Activated CD8-positive, alpha-beta T cell treated with anti-CD3 and anti-CD28 coated beads for 36 hours (primary cell): ENCODE measurements at regions not wholly inside any gene's neighbourhood (a gene's known extent, or its start where the extent isn't known, plus 50 kb on each side); places are given as distances from the start of the nearest gene placed in this dataset.

Experiments
- ATAC-seq: fragments of 200-7000 bp; cut with Tn5 transposase; one replicate; pipeline ENCODE4 v1.10.0; 2021; ENCODE audit warnings: mild to moderate bottlenecking, moderate library complexity
- CTCF ChIA-PET: fragments of 350-600 bp; sonication (Branson Sonifier 250); formaldehyde crosslinking; loops from one replicate; lab custom pipeline; 2021; ENCODE audit warnings: antibody characterized with exemption; lab: Charles Lee
- POLR2A ChIA-PET: fragments of 350-600 bp; sonication (Branson Sonifier 250); formaldehyde crosslinking; loops from one replicate; lab custom pipeline; 2021; ENCODE audit warnings: antibody characterized with exemption; lab: Charles Lee
- DNase-seq: peaks from one replicate; pipeline ENCODE4 v3.0.0-alpha.2; 2020
- H3K27ac Mint-ChIP-seq: one replicate; pipeline ENCODE4 v1.8.0; 2021; ENCODE audit warnings: mild to moderate bottlenecking, mixed read lengths
- H3K27me3 Mint-ChIP-seq: one replicate; pipeline ENCODE4 v1.8.0; 2021; ENCODE audit warnings: mixed read lengths
- H3K36me3 Mint-ChIP-seq: one replicate; pipeline ENCODE4 v1.8.0; 2021; ENCODE audit warnings: low read depth, mixed read lengths
- H3K4me1 Mint-ChIP-seq: one replicate; pipeline ENCODE4 v1.8.0; 2021; ENCODE audit warnings: low read depth, mixed read lengths
- H3K4me3 Mint-ChIP-seq: one replicate; pipeline ENCODE4 v1.8.0; 2021; ENCODE audit warnings: mild to moderate bottlenecking, moderate library complexity, mixed read lengths
- H3K9me3 Mint-ChIP-seq: one replicate; pipeline ENCODE4 v1.8.0; 2021; ENCODE audit warnings: mixed read lengths
- CTCF ChIP-seq: fragments of 200-600 bp; IDR thresholded peaks from one replicate; pipeline ENCODE4 v1.8.0; 2022; ENCODE audit warnings: antibody characterized with exemption, mild to moderate bottlenecking
- intact Hi-C: fragments of 100-400 bp; cut with micrococcal nuclease; formaldehyde crosslinking; loops from one replicate; pipeline ENCODE4 v1.10.0; 2022

- H3K36me3 Mint-ChIP-seq = no peaks in the 10 kb centered on the region
- H3K27me3 Mint-ChIP-seq = peaks cover 5% of the 10 kb centered on the region
- H3K27ac Mint-ChIP-seq = no peak overlapping the region
- no peak for TF ChIP-seq CTCF
- no peaks in the 10 kb centered on the region for H3K9me3 Mint-ChIP-seq
- H3K4me1 Mint-ChIP-seq = no peaks in the 10 kb centered on the region
- intact Hi-C loops = no loop called here
- DNase-seq = no peak
- ChIA-PET CTCF (interaction anchor here (1.4 kb wide), 1 partner anchor 10 kb away, joined by 3 read pairs; no protein-coding TSS in a partner anchor), POLR2A (no interaction called here)
- no peak overlapping the region for H3K4me3 Mint-ChIP-seq
- ATAC-seq = no peak
Measured at GRCh38 chr14:35979531-35979930, 153.4 kb downstream of the BRMS1L start.

- Mint-ChIP-seq H3K9me3 (no peaks in the 10 kb centered on the region), H3K4me1 (no peaks in the 10 kb centered on the region), H3K36me3 (no peaks in the 10 kb centered on the region), H3K4me3 (no peak overlapping the region), H3K27ac (no peak overlapping the region), H3K27me3 (peaks cover 5% of the 10 kb centered on the region)
- ATAC-seq (no peak), DNase-seq (no peak)
- ChIA-PET CTCF (no interaction called here), POLR2A (no interaction called here)
- no peak for TF ChIP-seq CTCF
- intact Hi-C loops = no loop called here
Measured at GRCh38 chr14:35978561-35978960, 152.4 kb downstream of the BRMS1L start.

- DNase-seq = no peak
- Mint-ChIP-seq H3K36me3 (no peaks in the 10 kb centered on the region), H3K27ac (no peak overlapping the region), H3K4me1 (no peaks in the 10 kb centered on the region), H3K9me3 (no peaks in the 10 kb centered on the region), H3K4me3 (no peak overlapping the region), H3K27me3 (peaks cover 5% of the 10 kb centered on the region)
- ATAC-seq = no peak
- intact Hi-C loops = no loop called here
- ChIA-PET POLR2A (no interaction called here), CTCF (no interaction called here)
- no peak for TF ChIP-seq CTCF
Measured at GRCh38 chr14:35975814-35976213, 149.7 kb downstream of the BRMS1L start.

- CTCF ChIA-PET = interaction anchor here (0.6 kb wide), 1 partner anchor 942 kb away, joined by 3 read pairs; no protein-coding TSS in a partner anchor
- intact Hi-C loops = no loop called here
Measured at GRCh38 chr14:35973770-35974169, 147.6 kb downstream of the BRMS1L start.

More at GRCh38 chr14:35973770-35974169, 147.6 kb downstream of the BRMS1L start:
- Mint-ChIP-seq H3K9me3 (no peaks in the 10 kb centered on the region), H3K27me3 (peaks cover 5% of the 10 kb centered on the region), H3K27ac (no peak overlapping the region), H3K36me3 (no peaks in the 10 kb centered on the region), H3K4me3 (no peak overlapping the region), H3K4me1 (no peaks in the 10 kb centered on the region)
- POLR2A ChIA-PET = no interaction called here
- ATAC-seq = no peak
- TF ChIP-seq CTCF = no peak
- no peak for DNase-seq
